ENCODE measurements at regions not wholly inside any gene's neighbourhood (a gene's known extent, or its start where the extent isn't known, plus 50 kb on each side); places are given as distances from the start of the nearest gene placed in this dataset.
"Not testable (repeated sequence)": the region's sequence is repeated elsewhere in the genome, so short reads cannot be mapped to it uniquely, and the experiment has no call there.

DNA sequence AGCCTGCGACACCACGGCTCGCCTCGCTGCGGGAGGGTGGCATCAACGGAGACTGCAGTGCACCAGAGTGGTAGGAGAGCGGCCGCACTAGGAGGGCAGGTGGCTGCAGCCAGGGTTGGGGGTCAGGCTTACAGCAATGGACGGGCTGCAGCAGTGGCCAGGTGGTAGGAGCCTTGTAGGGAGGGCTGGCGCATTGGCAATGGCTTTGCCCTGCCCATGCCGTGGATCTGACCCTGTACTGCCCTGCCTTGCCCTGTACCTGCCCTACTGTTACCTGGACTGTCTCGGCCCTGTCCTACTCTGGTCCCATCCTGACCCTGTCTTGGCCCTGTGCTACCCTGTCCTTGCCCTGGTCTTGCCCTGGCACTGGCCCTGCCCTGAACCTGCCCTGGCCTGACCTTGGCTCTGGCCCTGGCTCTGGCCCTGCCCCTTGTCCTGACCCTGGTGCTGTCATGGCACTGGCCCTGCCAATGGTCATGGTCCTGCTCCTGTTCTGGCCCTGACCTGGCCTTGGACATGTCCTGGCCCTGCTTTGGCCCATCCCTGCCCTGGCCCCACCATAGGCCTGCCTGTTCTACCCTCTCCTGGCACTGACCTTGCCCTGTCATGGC lies 240.0 kb downstream of the GOLGA6L6 start:
- H3K27ac ChIP-seq; H3K4me1 ChIP-seq; H3K36me3 ChIP-seq; DNase-seq (ENCODE audit: low spot score in 2 of 2); H3K4me3 ChIP-seq; H3K9me3 ChIP-seq; H3K27me3 ChIP-seq: not testable (repeated sequence)
- WGBS, 2 donors = 87 to 88% methylated on average over 12 of the region's 12 CpGs

DNA sequence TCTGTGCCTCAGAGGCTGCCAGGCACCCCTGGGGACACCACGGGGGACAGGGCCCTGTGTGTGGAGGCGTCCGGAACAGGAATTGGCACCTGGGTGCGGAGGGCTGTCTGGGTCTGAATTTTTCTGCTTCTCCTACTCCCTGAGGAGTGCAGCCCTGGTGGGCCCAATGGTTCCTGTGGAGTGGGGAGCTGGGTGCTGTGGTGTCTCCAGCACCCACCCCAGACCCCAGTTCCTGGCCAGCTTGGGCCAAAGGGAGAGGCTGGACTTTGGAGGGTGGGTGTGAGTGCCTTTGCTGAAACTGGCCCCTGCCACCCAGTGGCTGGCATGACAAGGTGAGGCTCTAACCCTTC lies 240.6 kb downstream of the GOLGA6L6 start:
- H3K4me3 ChIP-seq; H3K4me1 ChIP-seq; H3K27me3 ChIP-seq; H3K9me3 ChIP-seq; H3K27ac ChIP-seq; H3K36me3 ChIP-seq; DNase-seq (ENCODE audit: low spot score in 2 of 2): not testable (repeated sequence)
- 77 to 100% methylated on average over 4 of the region's 4 CpGs for WGBS, 2 donors

DNA sequence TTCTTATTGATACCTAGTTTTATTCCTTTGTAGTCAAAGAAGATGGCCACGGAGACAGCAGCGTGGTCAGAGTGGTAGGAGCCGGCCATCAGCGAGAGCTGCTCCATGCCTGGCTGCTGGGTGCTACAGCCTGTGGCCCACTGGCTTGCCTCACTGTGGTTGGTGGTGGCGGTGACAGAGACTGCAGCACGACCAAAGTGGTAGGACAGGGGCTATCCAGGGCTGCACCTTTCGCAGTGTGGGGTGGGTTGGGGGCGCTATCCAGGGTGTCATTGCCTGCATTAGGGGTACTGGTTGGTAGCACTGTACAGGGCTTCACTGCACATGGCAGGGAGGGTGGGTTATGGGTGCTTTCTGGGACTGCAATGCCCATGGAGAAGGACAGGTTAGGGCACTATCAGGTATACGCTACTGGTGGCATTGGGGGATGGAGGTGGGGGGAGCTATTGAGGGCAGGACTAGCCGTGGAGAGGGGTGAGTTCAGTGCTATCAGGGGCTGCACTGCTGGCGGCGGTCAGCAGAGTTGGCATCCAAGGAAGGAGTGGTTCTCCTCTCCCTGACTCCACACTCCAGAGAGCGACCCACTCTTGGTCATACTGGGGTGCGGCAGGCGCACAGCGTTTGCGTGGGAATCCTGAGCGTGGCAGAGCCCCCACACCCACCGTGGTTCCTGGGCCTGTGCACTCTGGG lies 241.1 kb downstream of the GOLGA6L6 start:
- not testable (repeated sequence) for H3K36me3 ChIP-seq; DNase-seq (ENCODE audit: low spot score in 2 of 2)
- 82 to 83% methylated on average over 19 of the region's 19 CpGs for WGBS, 2 donors

DNA sequence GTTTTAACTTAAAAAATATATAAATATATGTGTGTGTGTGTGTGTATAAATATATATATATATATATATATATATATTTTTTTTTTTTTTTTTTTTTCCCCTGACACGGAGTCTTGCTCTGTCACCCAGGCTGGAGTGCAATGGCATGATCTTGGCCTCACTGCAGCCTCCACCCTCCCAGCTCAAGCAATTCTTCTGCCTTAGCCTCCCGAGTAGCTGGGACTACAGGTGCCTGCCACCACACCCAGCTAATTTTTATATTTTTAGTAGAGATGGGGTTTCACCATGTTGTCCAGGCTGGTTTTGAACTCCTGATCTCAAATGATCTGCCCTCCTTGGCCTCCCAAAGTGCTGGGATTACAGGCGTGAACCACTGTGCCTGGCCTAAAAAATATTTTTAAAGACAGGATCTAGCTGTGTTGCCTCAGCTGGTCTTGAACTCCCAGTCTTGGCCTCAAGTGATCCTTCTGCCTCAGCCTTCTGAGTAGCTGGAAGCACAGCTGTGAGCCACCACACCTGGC lies 243.9 kb downstream of the GOLGA6L6 start:
- 71 to 85% methylated on average over 3 of the region's 3 CpGs for WGBS, 2 donors
- H3K36me3 ChIP-seq; H3K4me3 ChIP-seq; H3K4me1 ChIP-seq; H3K27ac ChIP-seq; H3K27me3 ChIP-seq; DNase-seq (ENCODE audit: low spot score in 2 of 2): not testable (repeated sequence)
- H3K9me3 ChIP-seq = peaks cover 0 to 17% (median 3%) of the 10 kb centered on the region in 4 donors

More for the DNA sequence above, 241.1 kb downstream of the GOLGA6L6 start:
- H3K4me1 ChIP-seq, H3K27ac ChIP-seq, H3K27me3 ChIP-seq, H3K4me3 ChIP-seq, H3K9me3 ChIP-seq: not testable (repeated sequence)

DNA sequence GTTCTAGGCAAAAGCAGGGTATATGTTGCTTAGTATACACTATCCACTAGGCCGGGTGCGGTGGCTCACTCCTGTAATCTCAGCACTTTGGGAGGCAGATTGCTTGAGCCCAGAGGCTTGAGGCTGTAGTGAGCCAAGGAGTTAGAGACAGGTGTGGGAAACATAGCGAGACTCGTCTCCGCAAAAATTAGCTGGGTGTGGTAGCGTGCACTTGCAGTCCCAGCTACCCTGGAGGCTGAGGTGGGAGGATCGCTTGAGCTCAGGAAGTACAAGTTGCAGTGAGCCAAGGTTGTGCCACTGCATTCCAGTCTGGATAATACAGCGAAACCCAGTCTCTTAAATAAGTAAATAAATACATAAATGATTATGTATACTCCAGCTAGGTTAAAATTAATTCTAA lies 245.3 kb downstream of the GOLGA6L6 start:
- WGBS, 2 donors = 86 to 89% methylated on average over 8 of the region's 8 CpGs
- H3K9me3 ChIP-seq = peaks cover 0 to 13% (median 3%) of the 10 kb centered on the region in 4 donors
- not testable (repeated sequence) for DNase-seq (ENCODE audit: low spot score in 2 of 2)

DNA sequence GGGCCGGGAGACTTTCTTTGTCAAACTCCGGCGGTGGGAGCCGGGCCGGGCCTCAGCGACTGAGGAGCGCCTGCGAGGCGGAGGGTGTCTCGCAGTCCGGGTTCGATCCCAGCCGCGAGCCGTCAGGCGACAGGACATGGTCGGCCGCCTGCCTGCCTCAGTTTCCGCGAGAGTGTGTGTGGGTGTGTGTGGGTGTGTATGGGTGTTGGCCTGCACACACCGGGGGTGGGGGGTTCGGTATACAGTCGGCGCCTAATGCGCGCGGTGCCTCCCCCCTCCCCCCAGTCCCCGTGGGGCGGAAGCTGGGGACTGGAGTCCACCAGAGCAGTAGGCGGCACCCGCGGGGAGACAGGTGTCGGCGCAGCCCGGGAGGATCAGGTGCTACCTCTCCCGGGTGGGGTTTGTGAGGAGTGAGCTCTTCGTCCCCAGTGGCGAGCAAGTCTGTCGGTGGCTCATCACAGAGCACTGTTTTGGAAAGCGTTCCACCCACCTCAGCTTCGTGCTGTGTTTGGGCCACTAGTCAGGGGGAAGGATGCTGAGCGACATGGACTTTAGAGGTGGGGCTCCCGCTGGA lies 246.3 kb downstream of the GOLGA6L6 start:
- Histone ChIP-seq H3K9me3 (peaks cover 0 to 13% (median 3%) of the 10 kb centered on the region in 4 donors), H3K36me3 (no peaks in the 10 kb centered on the region), H3K27ac (no peak overlapping the region), H3K27me3 (no peaks in the 10 kb centered on the region), H3K4me1 (no peaks in the 10 kb centered on the region), H3K4me3 (no peak overlapping the region)
- 89% methylated on average over 39 of the region's 43 CpGs for WGBS, 2 donors
- TF ChIP-seq EP300 (IDR thresholded peaks at IDR 0.05) = no peak
- TF ChIP-seq, protein P1, sequence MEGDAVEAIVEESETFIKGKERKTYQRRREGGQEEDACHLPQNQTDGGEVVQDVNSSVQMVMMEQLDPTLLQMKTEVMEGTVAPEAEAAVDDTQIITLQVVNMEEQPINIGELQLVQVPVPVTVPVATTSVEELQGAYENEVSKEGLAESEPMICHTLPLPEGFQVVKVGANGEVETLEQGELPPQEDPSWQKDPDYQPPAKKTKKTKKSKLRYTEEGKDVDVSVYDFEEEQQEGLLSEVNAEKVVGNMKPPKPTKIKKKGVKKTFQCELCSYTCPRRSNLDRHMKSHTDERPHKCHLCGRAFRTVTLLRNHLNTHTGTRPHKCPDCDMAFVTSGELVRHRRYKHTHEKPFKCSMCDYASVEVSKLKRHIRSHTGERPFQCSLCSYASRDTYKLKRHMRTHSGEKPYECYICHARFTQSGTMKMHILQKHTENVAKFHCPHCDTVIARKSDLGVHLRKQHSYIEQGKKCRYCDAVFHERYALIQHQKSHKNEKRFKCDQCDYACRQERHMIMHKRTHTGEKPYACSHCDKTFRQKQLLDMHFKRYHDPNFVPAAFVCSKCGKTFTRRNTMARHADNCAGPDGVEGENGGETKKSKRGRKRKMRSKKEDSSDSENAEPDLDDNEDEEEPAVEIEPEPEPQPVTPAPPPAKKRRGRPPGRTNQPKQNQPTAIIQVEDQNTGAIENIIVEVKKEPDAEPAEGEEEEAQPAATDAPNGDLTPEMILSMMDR (IDR thresholded peaks at IDR 0.05) = no peak
- TF ChIP-seq POLR2A (IDR thresholded peaks at IDR 0.05) = no peak
- no peak for DNase-seq (ENCODE audit: low spot score in 2 of 2)

More for the DNA sequence above, 245.3 kb downstream of the GOLGA6L6 start:
- H3K27me3 ChIP-seq, H3K27ac ChIP-seq, H3K4me1 ChIP-seq, H3K4me3 ChIP-seq, H3K36me3 ChIP-seq: not testable (repeated sequence)

DNA sequence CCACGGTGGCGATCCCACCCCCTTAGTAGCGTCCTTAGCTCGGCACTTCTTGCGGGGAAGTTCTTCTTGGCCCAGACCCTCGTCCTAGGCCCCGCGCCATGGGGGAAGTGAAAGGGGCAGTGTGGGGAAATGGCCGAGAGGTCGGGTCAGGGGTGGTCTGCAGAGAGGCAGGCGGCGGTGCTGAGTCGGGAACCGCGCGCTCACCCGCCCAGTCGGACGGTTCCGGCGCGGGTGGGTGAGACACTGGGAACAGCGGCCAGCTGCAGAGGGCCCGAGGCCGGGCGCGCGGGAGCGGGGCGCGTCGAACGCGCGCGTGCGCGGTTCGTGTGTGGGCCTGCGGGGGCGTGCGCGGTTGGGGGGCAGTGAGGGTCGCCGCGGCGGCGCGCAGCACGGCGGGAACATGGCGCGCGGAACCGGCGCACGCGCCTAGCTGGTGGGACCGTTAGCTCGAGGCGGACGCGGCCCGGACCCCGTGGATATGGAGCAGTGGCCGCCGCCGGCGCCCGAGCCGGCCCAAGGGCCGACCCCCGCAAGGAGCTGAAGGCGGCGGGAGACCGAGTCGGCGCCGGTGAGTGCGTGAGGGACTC lies 246.9 kb downstream of the GOLGA6L6 start:
- 76 to 77% methylated on average over 64 to 69 of the region's 80 CpGs for WGBS, 2 donors
- no peaks in the 10 kb centered on the region for H3K27me3 ChIP-seq
- peaks cover 0 to 13% (median 3%) of the 10 kb centered on the region in 4 donors for H3K9me3 ChIP-seq
- DNase-seq (ENCODE audit: low spot score in 2 of 2) = no peak
- no peaks in the 10 kb centered on the region for H3K36me3 ChIP-seq
- TF ChIP-seq EP300 (IDR thresholded peaks at IDR 0.05) (no peak), POLR2A (IDR thresholded peaks at IDR 0.05) (no peak)
- TF ChIP-seq, protein P1 (IDR thresholded peaks at IDR 0.05) = no peak
- no peaks in the 10 kb centered on the region for H3K4me1 ChIP-seq
- no peak overlapping the region for H3K4me3 ChIP-seq
- no peak overlapping the region for H3K27ac ChIP-seq

DNA sequence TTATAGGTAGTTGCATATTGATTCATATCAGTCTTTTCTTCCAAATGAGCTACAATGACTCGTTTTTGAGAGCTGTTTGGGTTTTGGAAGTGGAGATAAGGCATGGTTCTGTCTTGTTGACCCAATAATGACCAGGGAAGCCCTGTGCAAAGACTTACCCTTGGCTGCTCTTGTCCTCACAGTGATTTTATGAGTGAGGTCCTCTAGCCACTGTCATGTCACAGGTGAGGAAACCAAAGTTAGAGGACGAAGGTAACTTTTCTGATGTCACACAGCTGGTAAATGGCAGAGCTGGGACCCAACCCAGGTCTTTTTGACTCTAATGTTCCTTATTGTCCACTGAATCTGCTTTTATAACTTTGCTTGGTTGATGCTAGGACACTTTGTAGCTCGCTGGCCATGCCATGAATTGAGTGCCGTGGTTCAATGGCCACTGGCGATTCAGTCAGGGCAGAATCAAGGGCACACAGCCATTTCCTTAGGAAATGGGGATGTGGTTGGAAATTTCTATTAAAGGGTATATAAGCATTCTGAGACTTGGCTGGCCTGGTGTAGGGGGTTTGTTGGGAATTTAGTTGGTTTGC lies 249.1 kb downstream of the GOLGA6L6 start:
- H3K27me3 ChIP-seq; DNase-seq (ENCODE audit: low spot score in 2 of 2); H3K27ac ChIP-seq; H3K4me1 ChIP-seq; H3K36me3 ChIP-seq; H3K4me3 ChIP-seq: not testable (repeated sequence)
- 57 to 60% methylated on average over 5 of the region's 5 CpGs for WGBS, 2 donors
- H3K9me3 ChIP-seq = peaks cover 0 to 13% (median 3%) of the 10 kb centered on the region in 4 donors

DNA sequence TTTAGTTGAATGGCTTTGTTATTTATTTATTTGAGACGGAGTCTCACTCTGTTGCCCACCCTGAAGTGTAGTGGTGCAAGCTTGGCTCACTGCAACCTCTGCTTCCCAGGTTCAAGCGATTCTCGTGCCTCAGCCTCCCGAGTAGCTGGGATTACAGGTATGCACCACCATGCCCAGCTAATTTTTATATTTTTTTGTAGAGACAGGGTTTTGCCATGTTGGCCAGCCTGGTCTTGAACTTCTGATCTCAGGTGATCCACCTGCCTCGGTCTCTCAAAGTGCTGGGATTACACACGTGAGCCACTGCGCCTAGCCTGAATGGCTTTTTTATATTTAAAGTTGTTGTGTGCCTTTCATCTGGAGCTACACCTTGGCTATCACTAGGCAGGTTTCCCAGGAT lies 250.0 kb downstream of the GOLGA6L6 start:
- H3K27ac ChIP-seq; H3K4me1 ChIP-seq; H3K36me3 ChIP-seq; H3K27me3 ChIP-seq; H3K4me3 ChIP-seq; DNase-seq (ENCODE audit: low spot score in 2 of 2): not testable (repeated sequence)
- WGBS, 2 donors = 75 to 82% methylated on average over 7 of the region's 7 CpGs
- H3K9me3 ChIP-seq = peaks cover 0 to 13% (median 3%) of the 10 kb centered on the region in 4 donors

DNA sequence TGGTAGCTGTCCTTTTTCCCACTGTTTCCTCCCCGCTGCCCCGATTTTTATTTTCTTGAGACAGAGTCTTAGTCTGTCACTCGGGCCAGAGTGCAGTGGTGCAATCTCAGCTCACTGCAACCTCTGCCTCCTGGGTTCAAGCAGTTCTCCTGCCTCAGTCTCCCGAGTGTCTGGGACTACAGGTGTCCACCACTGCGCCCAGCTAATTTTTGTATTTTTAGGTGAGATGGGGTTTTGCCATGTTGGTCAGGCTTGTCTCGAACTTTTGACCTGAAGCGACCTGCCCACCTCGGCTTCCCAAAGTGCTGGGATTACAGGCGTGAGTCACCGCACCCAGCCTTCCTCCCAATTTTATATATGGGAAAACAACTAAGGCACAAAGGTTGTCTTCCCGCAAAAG lies 251.0 kb downstream of the GOLGA6L6 start:
- not testable (repeated sequence) for DNase-seq (ENCODE audit: low spot score in 2 of 2); H3K27me3 ChIP-seq; H3K4me1 ChIP-seq; H3K27ac ChIP-seq; H3K36me3 ChIP-seq; H3K4me3 ChIP-seq
- peaks cover 0 to 11% (median 3%) of the 10 kb centered on the region in 4 donors for H3K9me3 ChIP-seq
- WGBS, 2 donors = 85 to 87% methylated on average over 11 of the region's 11 CpGs
